Psoas muscle (tissue), 7 donors: ENCODE measurements at regions not wholly inside any gene's neighbourhood (a gene's known extent, or its start where the extent isn't known, plus 50 kb on each side); places are given as distances from the start of the nearest gene placed in this dataset.

ENCODE experiments used
- ATAC-seq, 4 donors: fragments of 200-7000 bp; cut with Tn5 transposase; one replicate each; pipeline ENCODE4 v1.9.1; 2020; ENCODE audit warnings: moderate library complexity in 3 of 4, mild to moderate bottlenecking in 2 of 4
- DNase-seq, 2 donors: peaks; one replicate each; pipeline ENCODE4 v3.0.0-alpha.2; 2020
- H3K27ac ChIP-seq: fragments of 200-600 bp; one replicate; pipeline ENCODE4 v1.8.0; 2022
- H3K27me3 ChIP-seq, 3 donors: fragments of 200-600 bp in 1 of 3; one replicate each; pipeline versions ENCODE4 v1.6.1 to v1.8.0; 2013 to 2022; ENCODE audit warnings: low read length in 2 of 3, mild to moderate bottlenecking in 2 of 3, moderate library complexity in 1 of 3; ENCODE audit not compliant: insufficient read depth in 3 of 3
- H3K36me3 ChIP-seq, 2 donors: fragments of 200-600 bp in 1 of 2; one replicate each; pipeline versions ENCODE4 v1.6.1 to v1.8.0; 2013 to 2022; ENCODE audit warnings: low read depth in 1 of 2, mild to moderate bottlenecking in 1 of 2, moderate library complexity in 1 of 2; ENCODE audit not compliant: insufficient read depth in 1 of 2
- H3K4me1 ChIP-seq: fragments of 200-600 bp; one replicate; pipeline ENCODE4 v1.8.0; 2022
- H3K4me3 ChIP-seq: fragments of 200-600 bp; one replicate; pipeline ENCODE4 v1.8.0; 2022; ENCODE audit warnings: mild to moderate bottlenecking
- H3K9me3 ChIP-seq: fragments of 200-600 bp; one replicate; pipeline ENCODE4 v1.8.0; 2022
- WGBS, 3 donors: extraction: QIAGEN DNeasy Blood & Tissue Kit; methylation state at CpG; one replicate each; pipeline versions ENCODE4 v1.1.6 to v1.1.7; 2013; 5-methylcytosine and 5-hydroxymethylcytosine counted together
- intact Hi-C, 2 donors: fragments of 100-400 bp; cut with DNase I; formaldehyde crosslinking; loops; one replicate each; pipeline versions ENCODE4 v1.11.0 to v1.14.2; 2022
- TF ChIP-seq, protein P1 (sequence below): fragments of 200-600 bp; IDR thresholded peaks from one replicate; pipeline ENCODE4 v1.8.0; 2022; ENCODE audit warnings: antibody characterized with exemption
- donor health status: healthy with polysubstance abuse.
- donor health status: DM: no; HTN: no; CAD: no; lungs with moderate emphysema.
- donor health status: Bipolar disorder and iron deficiency.
- donor health status: healthy.
- donor health status: DM: yes; HTN: yes; CAD: no.
- donor health status: DM: no; HTN: no; CAD: no.
- donor health status: DM: yes; HTN: yes; CAD: no.

GRCh38 chr3:59101231-59101736 is 51.5 kb upstream of the CFAP20DC start:
- ATAC-seq (no peak), DNase-seq (no peak)
- Histone ChIP-seq H3K4me1 (no peaks in the 10 kb centered on the region), H3K27me3 (no peaks in the 10 kb centered on the region), H3K4me3 (no peak overlapping the region), H3K27ac (no peak overlapping the region), H3K9me3 (no peaks in the 10 kb centered on the region), H3K36me3 (no peaks in the 10 kb centered on the region)
- WGBS, 3 donors, result 36 to 74% (median 56%) methylated on average over 4 of the region's 4 CpGs
- intact Hi-C loops, result no loop called here
- TF ChIP-seq, protein P1, sequence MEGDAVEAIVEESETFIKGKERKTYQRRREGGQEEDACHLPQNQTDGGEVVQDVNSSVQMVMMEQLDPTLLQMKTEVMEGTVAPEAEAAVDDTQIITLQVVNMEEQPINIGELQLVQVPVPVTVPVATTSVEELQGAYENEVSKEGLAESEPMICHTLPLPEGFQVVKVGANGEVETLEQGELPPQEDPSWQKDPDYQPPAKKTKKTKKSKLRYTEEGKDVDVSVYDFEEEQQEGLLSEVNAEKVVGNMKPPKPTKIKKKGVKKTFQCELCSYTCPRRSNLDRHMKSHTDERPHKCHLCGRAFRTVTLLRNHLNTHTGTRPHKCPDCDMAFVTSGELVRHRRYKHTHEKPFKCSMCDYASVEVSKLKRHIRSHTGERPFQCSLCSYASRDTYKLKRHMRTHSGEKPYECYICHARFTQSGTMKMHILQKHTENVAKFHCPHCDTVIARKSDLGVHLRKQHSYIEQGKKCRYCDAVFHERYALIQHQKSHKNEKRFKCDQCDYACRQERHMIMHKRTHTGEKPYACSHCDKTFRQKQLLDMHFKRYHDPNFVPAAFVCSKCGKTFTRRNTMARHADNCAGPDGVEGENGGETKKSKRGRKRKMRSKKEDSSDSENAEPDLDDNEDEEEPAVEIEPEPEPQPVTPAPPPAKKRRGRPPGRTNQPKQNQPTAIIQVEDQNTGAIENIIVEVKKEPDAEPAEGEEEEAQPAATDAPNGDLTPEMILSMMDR, result no peak
